ENCODE measurements at regions not wholly inside any gene's neighbourhood (a gene's known extent, or its start where the extent isn't known, plus 50 kb on each side); places are given as distances from the start of the nearest gene placed in this dataset.

DNA sequence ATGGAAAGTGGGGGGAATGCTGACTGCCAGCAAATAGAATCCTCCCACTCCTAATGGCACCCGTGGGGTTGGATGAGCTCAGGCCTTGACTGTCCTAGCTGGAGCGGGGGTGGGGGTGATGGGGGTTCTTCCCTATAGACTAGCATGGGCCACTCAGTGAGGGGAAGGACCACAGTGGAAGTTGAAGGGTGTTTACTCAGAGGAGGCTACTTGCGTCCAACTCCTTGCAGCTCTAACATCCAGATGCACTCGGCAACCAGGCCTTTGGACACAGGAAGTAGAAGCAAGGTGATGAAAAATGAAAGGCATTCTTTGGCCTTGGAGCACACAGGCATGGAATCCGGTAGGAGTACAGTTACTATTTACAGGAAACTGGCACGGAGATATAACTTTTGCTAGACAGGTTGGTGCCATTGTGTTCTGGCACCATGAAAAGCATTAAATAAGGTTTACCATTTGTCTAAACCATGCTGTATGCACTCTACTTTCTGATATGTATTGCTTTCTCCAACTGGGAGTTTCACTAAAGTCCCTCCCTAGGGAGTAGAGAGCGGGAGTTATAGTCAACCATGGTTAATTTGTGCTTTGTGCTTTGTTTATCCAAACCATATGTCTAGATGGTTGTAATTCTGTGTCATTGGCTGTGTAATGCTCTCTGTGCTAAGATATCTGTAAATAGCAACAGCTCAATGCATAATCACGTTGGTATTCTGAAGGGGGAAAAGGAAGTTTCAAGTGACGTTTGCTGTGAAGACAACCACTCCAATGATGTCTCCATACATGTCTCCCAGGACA, 125.3 kb downstream of the TSHZ3 start:
- DNase-seq, result no peak

- DNase-seq, result no peak
Measured at GRCh38 chr19:31220540-31220939, 128.7 kb downstream of the TSHZ3 start.

DNA sequence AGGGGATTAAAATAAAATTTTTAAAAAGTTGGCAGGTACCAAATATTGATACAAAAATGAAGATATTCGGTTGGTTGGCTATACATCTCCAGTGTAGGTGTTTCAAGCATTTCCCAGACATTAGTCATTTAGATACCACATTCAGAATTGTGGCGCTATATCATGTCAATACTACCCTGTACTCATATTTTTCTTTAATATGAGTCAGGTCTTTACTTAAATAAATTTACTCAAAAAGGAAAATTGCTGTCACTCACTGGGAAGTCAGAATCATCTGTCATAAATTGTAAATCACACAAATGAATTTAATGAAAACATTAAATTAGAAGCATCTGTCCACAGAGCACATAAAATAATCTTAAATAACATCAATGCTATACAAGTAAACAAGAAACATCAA, 134.2 kb downstream of the TSHZ3 start:
- no peak for DNase-seq

DNA sequence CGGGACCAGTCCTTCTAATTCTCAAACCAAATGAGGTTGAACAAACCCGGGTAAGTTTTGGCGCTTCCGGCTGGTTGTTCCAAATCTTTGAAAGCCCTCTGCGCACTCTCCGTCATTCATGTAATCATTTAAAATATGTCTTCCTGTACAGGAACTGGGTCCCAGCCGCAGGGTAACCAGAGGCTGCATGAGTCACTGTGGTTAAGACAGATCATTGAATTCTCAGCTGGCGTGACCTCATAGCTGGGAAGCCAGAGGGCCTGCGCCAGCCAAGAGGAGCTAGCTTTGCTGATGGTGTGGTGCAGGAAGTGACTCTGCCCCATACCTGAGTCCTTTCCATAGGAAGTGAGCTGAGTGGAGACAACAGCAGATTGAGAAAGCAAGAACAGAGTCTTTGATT, 135.2 kb downstream of the TSHZ3 start:
- peak; percentile 72 for DNase-seq

DNA sequence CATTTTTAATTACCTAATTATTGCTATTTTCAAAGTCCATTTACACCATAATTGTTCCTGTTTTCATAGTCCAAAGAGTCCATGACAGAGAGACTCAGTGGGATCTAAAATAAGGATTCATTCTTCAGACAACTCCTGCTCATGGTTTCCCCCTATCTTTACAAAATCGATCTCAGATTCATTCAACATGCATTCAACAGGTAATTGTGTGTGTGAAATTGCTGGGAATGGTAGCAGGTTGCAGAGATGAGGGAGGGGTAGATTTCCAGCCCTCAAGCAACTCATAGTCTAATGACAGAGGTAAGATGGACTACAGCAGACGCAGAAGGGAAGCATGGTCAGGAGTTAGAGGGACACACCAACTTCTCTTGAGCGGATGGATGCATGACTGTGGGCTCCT, 138.1 kb downstream of the TSHZ3 start:
- DNase-seq, result no peak

DNA sequence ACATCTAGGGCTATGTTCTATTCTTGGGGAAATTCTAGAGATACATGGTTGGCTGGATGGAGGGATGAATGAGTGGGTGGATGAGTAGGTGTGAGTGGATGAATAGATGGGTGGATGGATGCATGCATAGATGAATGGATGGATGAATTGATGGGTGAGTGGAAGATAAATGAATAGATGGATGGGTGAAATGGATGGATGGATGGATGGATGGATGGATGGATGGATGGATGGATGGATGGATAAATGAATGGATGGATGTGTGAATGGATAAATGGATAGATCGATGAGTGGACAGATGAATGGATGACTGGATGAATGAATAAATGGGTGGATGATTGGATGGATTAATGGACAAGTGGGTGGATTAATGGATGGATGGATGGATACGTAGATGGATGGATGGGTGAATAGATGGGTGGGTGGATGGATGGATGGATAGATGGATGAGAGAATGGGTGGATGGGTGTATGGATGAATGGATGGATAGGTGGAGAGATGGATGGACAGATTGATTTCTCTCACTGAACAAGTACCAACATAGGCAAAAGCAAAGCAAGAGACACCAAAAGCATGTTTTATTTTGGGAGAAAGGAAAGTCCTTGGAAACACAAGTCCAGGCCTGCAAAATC, 143.2 kb downstream of the TSHZ3 start:
- no peak for DNase-seq

- DNase-seq, result no peak
Measured at GRCh38 chr19:31204115-31204514, 145.1 kb downstream of the TSHZ3 start.

DNA sequence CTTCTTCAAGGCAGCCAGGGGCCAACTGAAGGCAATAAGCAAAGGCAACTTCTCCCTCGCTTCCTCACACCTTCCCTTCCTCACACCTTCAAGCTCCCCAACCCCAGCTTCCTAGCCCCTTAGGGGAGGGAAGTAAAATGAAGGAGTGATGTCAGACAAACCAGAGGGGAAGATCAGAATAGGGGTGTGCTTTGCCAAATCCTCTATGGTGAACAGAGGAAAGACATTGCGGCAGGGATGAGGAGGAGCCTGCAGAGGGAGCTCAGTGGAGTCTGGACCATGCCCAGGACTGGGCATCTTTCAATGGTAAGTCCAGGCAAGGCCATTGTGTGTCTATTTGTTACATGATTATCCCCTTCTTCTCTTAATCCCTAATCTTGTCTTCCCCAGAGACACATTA, 164.0 kb downstream of the TSHZ3 start:
- DNase-seq, result no peak

- DNase-seq, result no peak
Measured at GRCh38 chr19:31181535-31181934, 167.7 kb downstream of the TSHZ3 start.

DNA sequence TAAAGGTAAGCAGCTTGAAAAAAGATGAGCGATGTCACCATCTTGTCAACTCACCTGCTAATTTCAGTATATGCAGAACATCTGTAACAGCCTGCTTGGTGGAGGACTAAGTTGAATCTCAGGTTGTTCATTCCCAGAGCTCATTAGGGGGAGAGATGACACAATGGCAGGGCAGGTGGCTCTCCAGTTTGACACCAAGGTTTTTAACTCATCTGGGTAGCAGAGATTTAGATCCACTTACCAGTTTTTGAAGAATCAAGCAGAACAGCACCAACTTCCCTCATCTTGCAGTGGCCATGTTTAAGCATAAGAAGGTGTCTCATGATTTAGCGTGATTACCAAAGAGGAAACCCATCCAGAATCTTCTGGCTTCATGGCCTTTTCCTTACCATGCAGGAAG, 168.3 kb downstream of the TSHZ3 start:
- DNase-seq, result no peak

GRCh38 chr19:31179471-31179852, 169.8 kb downstream of the TSHZ3 start:
- DNase-seq, result no peak

- no peak for DNase-seq
Measured at GRCh38 chr19:31178833-31179470, 170.3 kb downstream of the TSHZ3 start.

GRCh38 chr19:31177246-31177645, 172.0 kb downstream of the TSHZ3 start:
- DNase-seq, result no peak

GRCh38 chr19:31175564-31176348, 173.5 kb downstream of the TSHZ3 start:
- no peak for DNase-seq

DNA sequence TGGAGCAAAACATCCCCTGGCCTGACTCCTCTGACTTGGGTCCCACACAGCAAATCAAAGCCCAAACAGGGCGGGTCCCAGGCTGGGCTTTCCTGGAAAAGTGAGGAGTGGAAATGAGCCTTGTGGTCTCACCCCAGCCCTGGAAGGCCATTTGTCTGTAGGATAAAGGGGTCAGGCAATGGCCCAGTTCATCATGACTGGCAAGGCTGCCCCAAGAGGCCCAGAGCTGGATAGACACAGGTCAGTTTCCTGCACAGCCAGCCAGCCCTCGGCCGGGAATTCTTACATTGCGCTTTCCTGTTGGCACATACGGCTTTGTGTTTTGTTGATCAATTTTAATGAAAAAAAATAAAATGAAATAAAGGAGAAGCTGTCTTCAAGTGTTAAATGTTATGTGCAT, 174.3 kb downstream of the TSHZ3 start:
- no peak for DNase-seq

DNA sequence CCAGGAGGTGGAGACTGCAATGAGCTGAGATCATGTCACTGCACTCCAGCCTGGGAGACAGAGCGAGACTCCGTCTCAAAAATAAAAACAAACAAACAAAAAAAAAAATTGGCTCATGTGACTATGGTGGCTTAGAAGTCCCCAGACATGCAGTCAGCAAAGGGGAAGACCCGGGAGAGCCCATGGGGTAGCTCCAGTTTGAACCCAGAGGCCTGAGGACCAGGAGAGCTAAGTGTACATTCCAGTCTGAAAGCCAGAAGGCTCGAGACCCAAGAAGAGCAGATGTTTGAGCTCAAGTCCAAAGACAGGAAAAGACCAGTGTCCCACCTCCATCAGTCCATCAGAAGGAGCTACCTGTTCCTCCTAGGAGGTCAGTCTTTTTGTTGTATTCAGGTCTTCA, 175.2 kb downstream of the TSHZ3 start:
- no peak for DNase-seq

- no peak for DNase-seq
Measured at GRCh38 chr19:31171936-31172335, 177.3 kb downstream of the TSHZ3 start.

- DNase-seq, result no peak
Measured at GRCh38 chr19:31170046-31170445, 179.2 kb downstream of the TSHZ3 start.

DNA sequence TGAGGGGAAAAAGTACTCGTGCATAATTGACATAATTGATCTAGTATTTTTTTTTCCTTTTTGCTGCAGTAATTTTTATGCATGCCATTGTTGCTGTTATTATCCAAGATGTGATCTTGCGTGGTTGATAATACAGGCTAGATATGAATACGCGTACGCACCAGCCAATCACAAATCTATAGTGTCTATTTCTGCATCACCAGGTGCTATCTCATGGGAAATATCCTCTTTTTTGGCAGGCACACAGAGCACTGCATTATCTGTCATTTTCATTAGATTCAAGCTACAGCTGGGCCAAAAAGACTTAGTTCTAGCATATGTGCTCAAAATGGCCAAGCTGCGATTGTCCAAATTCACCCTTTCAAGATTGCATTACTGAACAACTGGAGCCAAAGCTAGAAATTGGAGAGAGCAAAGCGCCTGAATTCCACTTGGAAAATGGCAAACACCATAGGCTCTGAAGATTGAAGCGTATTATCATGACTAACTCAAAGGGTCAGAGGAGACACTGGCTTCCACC, 181.1 kb downstream of the TSHZ3 start:
- DNase-seq, result no peak

GRCh38 chr19:31167690-31168089, 181.5 kb downstream of the TSHZ3 start:
- no peak for DNase-seq

DNA sequence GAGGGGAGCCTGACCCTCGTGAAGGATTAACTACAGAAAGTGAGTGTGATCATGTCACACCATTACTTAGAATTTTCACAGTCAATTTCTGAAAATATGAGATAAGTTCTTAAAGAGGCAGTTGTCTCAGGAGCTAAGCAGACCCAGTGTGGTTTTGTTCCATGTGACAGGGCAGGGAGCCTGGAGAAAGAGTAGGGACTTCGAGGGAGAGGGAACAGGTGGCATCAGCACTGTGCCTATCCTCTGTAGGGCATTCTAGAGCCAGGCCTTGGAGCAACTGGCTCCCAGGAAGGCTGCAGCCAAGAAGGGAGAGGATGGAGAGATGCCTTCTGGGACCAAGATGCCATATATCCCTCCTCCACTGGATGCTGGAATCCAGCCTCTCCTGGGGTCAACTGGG, 183.0 kb downstream of the TSHZ3 start:
- no peak for DNase-seq

DNA sequence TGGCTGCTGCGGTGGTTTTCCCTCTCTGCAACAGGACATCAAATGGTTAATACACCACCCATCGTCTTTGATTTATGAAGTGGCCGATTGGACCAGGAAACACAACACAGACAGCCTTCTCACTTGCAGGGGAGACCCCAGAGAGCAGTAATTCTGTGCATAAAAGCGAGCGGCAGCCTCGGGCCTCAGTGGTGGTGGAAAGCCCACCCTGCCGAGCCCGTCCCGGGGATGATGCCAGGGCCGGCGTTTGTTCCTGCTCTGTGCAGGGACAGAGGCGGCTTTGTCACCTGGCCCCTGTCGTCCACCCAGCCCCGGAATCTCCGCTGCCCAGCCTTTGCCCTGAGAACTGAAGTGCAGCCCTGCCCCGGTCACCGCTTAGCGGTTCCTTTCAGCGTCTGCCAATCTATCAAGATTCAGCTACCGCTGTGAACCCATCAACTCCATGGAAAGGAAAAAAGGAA, 184.4 kb downstream of the TSHZ3 start:
- no peak for DNase-seq

GRCh38 chr19:31160336-31160926, 188.8 kb downstream of the TSHZ3 start:
- no peak for DNase-seq

All from activated T-cell treated with anti-CD3 and anti-CD28 coated beads for 4 hours (primary cell).